WTC11 (cell line): ENCODE measurements at regions not wholly inside any gene's neighbourhood (a gene's known extent, or its start where the extent isn't known, plus 50 kb on each side); places are given as distances from the start of the nearest gene placed in this dataset.
A peak's percentile ranks its signal among the peaks of the same experiment; 100 is the strongest.

Experiments
- ATAC-seq: fragments of 200-7000 bp; cut with Tn5 transposase; 2 replicates; pipeline ENCODE4 v1.10.0; 2021; ENCODE audit warnings: mild to moderate bottlenecking, moderate library complexity
- CTCF ChIA-PET: fragments of 300-600 bp; sonication (Branson Sonifier 250); formaldehyde crosslinking; loops from one replicate; lab custom pipeline; 2021; ENCODE audit warnings: antibody characterized with exemption; lab: Charles Lee
- POLR2A ChIA-PET: fragments of 350-600 bp; sonication (Branson Sonifier 250); formaldehyde crosslinking; loops from one replicate; lab custom pipeline; 2021; ENCODE audit warnings: antibody characterized with exemption; lab: Charles Lee
- DNase-seq: peaks from one replicate; pipeline ENCODE4 v3.0.0; 2021; ENCODE audit warnings: low spot score
- H3K27ac Mint-ChIP-seq: 2 replicates; pipeline ENCODE4 v1.8.0; 2021; ENCODE audit warnings: mixed read lengths
- H3K27me3 Mint-ChIP-seq: 2 replicates; pipeline ENCODE4 v1.8.0; 2021; ENCODE audit warnings: low read depth, mild to moderate bottlenecking, moderate library complexity, mixed read lengths
- H3K36me3 Mint-ChIP-seq: 2 replicates; pipeline ENCODE4 v1.8.0; 2021; ENCODE audit warnings: mixed read lengths
- H3K4me1 Mint-ChIP-seq: 2 replicates; pipeline ENCODE4 v1.8.0; 2022; ENCODE audit warnings: mixed read lengths
- H3K4me3 Mint-ChIP-seq: 2 replicates; pipeline ENCODE4 v1.8.0; 2021; ENCODE audit warnings: mild to moderate bottlenecking, moderate library complexity, mixed read lengths
- H3K9me3 Mint-ChIP-seq: 2 replicates; pipeline ENCODE4 v1.8.0; 2021; ENCODE audit warnings: mixed read lengths
- CREB1 ChIP-seq: sonication (generic); formaldehyde crosslinking; IDR thresholded peaks from 2 replicates; pipeline ENCODE4 v1.8.0; 2023; ENCODE audit warnings: mild to moderate bottlenecking, missing genetic modification reagents
- ELF4 ChIP-seq: sonication (generic); formaldehyde crosslinking; IDR thresholded peaks from 2 replicates; pipeline ENCODE4 v1.8.1; 2022; ENCODE audit warnings: low read depth, mild to moderate bottlenecking, moderate library complexity, missing genetic modification reagents
- FOXK1 ChIP-seq: sonication (generic); formaldehyde crosslinking; IDR thresholded peaks from 2 replicates; pipeline ENCODE4 v1.8.0; 2022; ENCODE audit warnings: mild to moderate bottlenecking, moderate library complexity, missing genetic modification reagents
- FOXP1 ChIP-seq: sonication (generic); formaldehyde crosslinking; IDR thresholded peaks from 2 replicates; pipeline ENCODE4 v1.8.0; 2022; ENCODE audit warnings: missing genetic modification reagents, mild to moderate bottlenecking, moderate library complexity, borderline replicate concordance
- NFYB ChIP-seq: sonication (generic); formaldehyde crosslinking; conservative IDR thresholded peaks from 2 replicates; pipeline ENCODE4 v1.8.0; 2022; ENCODE audit warnings: low read depth, missing genetic modification reagents
- RELA ChIP-seq: sonication (generic); formaldehyde crosslinking; IDR thresholded peaks from 2 replicates; pipeline ENCODE4 v1.8.1; 2022; ENCODE audit warnings: missing genetic modification reagents, mild to moderate bottlenecking, borderline replicate concordance
- SMAD3 ChIP-seq: sonication (generic); formaldehyde crosslinking; IDR thresholded peaks from 2 replicates; pipeline ENCODE4 v1.8.0; 2022; ENCODE audit warnings: missing genetic modification reagents, mild to moderate bottlenecking, borderline replicate concordance
- SP1 ChIP-seq: sonication (generic); formaldehyde crosslinking; conservative IDR thresholded peaks from 2 replicates; pipeline ENCODE4 v1.8.1; 2022; ENCODE audit warnings: missing genetic modification reagents
- TEAD1 ChIP-seq: sonication (generic); formaldehyde crosslinking; IDR thresholded peaks from 2 replicates; pipeline ENCODE4 v1.8.0; 2022; ENCODE audit warnings: mild to moderate bottlenecking, missing genetic modification reagents
- ZNF317 ChIP-seq: sonication (generic); formaldehyde crosslinking; IDR thresholded peaks from 2 replicates; pipeline ENCODE4 v1.8.1; 2023; ENCODE audit warnings: low read depth, mild to moderate bottlenecking, moderate library complexity, missing genetic modification reagents, borderline replicate concordance
- TF ChIP-seq, protein P1 (sequence below): sonication (generic); formaldehyde crosslinking; IDR thresholded peaks from 2 replicates; pipeline ENCODE4 v1.8.1; 2022; ENCODE audit warnings: low read depth, missing genetic modification reagents, borderline replicate concordance
- TF ChIP-seq, protein P2 (sequence below): sonication (generic); formaldehyde crosslinking; IDR thresholded peaks from 2 replicates; pipeline ENCODE4 v1.8.0; 2023; ENCODE audit warnings: mild to moderate bottlenecking, missing genetic modification reagents
- TF ChIP-seq, protein P3 (sequence below): fragments of 250-450 bp; sonication (Bioruptor Pico); IDR thresholded peaks from 2 replicates; pipeline ENCODE4 v1.9.0; 2021; ENCODE audit warnings: mild to moderate bottlenecking
- TF ChIP-seq, protein P4 (sequence below): sonication (generic); formaldehyde crosslinking; IDR thresholded peaks from 2 replicates; pipeline ENCODE4 v1.8.0; 2023; ENCODE audit warnings: missing genetic modification reagents, mild to moderate bottlenecking, borderline replicate concordance
- TF ChIP-seq, protein P5 (sequence below): fragments of 250-450 bp; sonication (Bioruptor Pico); IDR thresholded peaks from 2 replicates; pipeline ENCODE4 v1.9.0; 2021; ENCODE audit warnings: mild to moderate bottlenecking, borderline replicate concordance

DNA sequence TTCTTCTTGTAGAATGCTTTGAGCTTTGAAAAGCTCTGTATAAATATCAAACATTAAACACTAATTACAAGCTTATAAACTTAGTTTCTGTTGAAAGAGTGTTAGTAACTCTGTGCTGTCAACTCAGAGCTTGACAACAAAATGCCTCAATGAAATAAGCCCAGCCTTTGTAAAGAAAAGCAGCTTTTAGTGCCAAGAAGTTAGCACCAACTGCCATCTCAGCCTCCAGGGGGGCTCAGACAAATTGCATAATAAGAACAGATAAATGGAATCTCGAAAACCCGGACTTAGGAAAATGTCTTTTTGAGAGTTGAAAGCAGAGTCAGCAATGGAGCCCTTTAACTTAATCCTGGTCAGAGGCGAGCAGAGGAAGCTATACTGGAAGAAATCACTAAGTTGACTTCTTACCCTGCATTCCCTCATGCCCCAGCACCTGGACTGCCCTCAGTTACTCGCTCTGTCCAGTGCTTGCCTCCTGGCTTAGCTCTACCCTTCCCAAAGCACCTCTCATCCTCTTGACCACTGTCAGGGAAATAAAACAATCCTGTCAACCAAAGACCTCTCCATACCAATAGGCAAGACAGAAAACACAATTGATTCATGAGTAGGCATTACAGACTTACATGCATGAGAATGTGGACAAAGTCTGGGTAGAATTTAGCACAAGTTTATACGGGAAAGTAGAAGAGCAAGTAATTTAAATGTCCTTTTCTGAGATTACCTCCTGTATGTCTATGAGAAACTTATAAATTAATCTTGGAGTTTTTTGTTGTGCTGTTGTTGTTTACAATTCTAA, 352.7 kb downstream of the ZNF608 start (continued):
- TF ChIP-seq, protein P1, sequence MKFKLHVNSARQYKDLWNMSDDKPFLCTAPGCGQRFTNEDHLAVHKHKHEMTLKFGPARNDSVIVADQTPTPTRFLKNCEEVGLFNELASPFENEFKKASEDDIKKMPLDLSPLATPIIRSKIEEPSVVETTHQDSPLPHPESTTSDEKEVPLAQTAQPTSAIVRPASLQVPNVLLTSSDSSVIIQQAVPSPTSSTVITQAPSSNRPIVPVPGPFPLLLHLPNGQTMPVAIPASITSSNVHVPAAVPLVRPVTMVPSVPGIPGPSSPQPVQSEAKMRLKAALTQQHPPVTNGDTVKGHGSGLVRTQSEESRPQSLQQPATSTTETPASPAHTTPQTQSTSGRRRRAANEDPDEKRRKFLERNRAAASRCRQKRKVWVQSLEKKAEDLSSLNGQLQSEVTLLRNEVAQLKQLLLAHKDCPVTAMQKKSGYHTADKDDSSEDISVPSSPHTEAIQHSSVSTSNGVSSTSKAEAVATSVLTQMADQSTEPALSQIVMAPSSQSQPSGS (CRISPR knock-in tag), result no peak
- no peak for TF ChIP-seq NFYB
- no peak for TF ChIP-seq FOXK1 (CRISPR knock-in tag)
- no peak for TF ChIP-seq TEAD1 (CRISPR knock-in tag)
- TF ChIP-seq ELF4 (CRISPR knock-in tag), result no peak
- no peak for TF ChIP-seq RELA
- TF ChIP-seq, protein P2, sequence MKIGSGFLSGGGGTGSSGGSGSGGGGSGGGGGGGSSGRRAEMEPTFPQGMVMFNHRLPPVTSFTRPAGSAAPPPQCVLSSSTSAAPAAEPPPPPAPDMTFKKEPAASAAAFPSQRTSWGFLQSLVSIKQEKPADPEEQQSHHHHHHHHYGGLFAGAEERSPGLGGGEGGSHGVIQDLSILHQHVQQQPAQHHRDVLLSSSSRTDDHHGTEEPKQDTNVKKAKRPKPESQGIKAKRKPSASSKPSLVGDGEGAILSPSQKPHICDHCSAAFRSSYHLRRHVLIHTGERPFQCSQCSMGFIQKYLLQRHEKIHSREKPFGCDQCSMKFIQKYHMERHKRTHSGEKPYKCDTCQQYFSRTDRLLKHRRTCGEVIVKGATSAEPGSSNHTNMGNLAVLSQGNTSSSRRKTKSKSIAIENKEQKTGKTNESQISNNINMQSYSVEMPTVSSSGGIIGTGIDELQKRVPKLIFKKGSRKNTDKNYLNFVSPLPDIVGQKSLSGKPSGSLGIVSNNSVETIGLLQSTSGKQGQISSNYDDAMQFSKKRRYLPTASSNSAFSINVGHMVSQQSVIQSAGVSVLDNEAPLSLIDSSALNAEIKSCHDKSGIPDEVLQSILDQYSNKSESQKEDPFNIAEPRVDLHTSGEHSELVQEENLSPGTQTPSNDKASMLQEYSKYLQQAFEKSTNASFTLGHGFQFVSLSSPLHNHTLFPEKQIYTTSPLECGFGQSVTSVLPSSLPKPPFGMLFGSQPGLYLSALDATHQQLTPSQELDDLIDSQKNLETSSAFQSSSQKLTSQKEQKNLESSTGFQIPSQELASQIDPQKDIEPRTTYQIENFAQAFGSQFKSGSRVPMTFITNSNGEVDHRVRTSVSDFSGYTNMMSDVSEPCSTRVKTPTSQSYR, result no peak
- TF ChIP-seq, protein P3, sequence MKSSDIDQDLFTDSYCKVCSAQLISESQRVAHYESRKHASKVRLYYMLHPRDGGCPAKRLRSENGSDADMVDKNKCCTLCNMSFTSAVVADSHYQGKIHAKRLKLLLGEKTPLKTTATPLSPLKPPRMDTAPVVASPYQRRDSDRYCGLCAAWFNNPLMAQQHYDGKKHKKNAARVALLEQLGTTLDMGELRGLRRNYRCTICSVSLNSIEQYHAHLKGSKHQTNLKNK (CRISPR knock-in tag), result no peak
- TF ChIP-seq FOXP1, result no peak
- TF ChIP-seq SMAD3 (CRISPR knock-in tag), result no peak
- TF ChIP-seq CREB1 (CRISPR knock-in tag), result no peak

DNA sequence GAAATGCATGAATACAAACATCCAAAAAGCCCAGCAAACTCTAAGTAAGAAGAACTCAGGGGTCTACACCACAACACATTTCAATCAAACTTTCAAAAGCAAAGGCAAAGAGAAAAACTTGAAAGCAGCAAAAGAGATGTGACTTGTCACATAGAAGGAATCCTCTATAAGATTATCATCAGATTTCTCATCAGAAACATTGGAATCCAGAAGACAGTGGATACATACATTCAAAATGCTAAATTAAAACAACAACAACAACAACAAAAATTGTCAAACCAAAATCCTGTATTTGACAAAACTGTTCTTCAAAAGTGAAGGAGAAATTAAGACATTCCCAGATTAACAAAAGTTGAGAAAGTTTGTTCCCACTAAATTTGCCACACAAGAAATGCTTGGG, 362.7 kb downstream of the ZNF608 start:
- ATAC-seq (no peak), DNase-seq (no peak)
- Mint-ChIP-seq H3K27me3 (no peaks in the 10 kb centered on the region; the same call in 1 of the 2 replicates), H3K27ac (no peak overlapping the region), H3K9me3 (peaks cover 73% of the 10 kb centered on the region), H3K4me3 (no peak overlapping the region), H3K4me1 (peaks cover 4% of the 10 kb centered on the region), H3K36me3 (peaks cover 71% of the 10 kb centered on the region)
- CTCF ChIA-PET, result no interaction called here
- TF ChIP-seq SP1 (CRISPR knock-in tag) (no peak), ZNF317 (CRISPR knock-in tag) (peak; percentile 94)
- TF ChIP-seq, all 79 proteins: peak for 1
- POLR2A ChIA-PET, result no interaction called here

DNA sequence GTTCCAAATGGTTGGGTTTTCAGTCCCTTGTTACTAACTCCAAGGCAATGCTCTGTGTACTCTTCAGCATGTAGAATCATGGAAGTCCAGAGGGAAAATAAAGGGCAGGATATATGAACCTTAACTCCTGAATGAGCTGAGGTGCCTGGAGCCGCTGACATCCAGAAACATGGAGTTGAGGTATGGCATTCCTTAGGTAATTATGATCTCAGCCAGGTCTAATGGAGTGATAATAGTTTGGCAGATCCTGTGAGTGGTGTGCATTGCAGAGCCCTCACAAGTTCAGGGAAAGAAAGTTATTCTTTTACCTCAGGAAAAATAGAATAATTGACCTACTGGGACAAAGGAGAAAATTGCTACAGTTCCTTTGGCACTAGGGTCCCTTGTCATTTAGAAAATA, 369.1 kb downstream of the ZNF608 start:
- Mint-ChIP-seq H3K27me3 (no peaks in the 10 kb centered on the region; the same call in 1 of the 2 replicates), H3K36me3 (peaks cover 20% of the 10 kb centered on the region), H3K27ac (no peak overlapping the region), H3K9me3 (peaks cover 21% of the 10 kb centered on the region), H3K4me1 (peaks cover 4% of the 10 kb centered on the region), H3K4me3 (no peak overlapping the region)
- TF ChIP-seq FOXK1 (CRISPR knock-in tag), result no peak
- DNase-seq (no peak), ATAC-seq (no peak)
- POLR2A ChIA-PET, result no interaction called here
- CTCF ChIA-PET, result no interaction called here

DNA sequence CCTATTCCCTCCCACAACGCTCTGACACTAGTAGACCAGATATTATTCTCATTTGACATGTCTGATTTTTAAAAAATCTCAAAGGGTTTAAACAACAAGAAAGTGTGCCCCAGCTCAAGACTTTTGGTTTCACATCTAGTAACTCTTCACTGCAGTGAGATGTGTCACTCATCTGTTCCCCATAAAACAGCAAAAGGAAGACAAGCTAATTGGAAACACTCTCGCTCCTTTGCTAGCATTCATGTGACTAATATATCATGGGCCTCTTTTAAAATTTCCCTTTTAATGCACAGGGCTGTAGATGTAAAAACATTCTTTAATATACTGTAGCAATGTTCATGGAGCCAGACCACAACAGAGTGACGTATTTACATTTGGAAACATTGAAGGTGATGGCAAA, 372.6 kb downstream of the ZNF608 start:
- Mint-ChIP-seq H3K27me3 (no peaks in the 10 kb centered on the region; the same call in 1 of the 2 replicates), H3K36me3 (peaks cover 8% of the 10 kb centered on the region; the same call in 1 of the 2 replicates), H3K4me1 (no peaks in the 10 kb centered on the region; the same call in none of the 2 replicates), H3K27ac (no peak overlapping the region), H3K9me3 (peaks cover 21% of the 10 kb centered on the region), H3K4me3 (no peak overlapping the region)
- DNase-seq (no peak), ATAC-seq (no peak)
- POLR2A ChIA-PET, result no interaction called here
- CTCF ChIA-PET, result no interaction called here
- TF ChIP-seq, protein P4, sequence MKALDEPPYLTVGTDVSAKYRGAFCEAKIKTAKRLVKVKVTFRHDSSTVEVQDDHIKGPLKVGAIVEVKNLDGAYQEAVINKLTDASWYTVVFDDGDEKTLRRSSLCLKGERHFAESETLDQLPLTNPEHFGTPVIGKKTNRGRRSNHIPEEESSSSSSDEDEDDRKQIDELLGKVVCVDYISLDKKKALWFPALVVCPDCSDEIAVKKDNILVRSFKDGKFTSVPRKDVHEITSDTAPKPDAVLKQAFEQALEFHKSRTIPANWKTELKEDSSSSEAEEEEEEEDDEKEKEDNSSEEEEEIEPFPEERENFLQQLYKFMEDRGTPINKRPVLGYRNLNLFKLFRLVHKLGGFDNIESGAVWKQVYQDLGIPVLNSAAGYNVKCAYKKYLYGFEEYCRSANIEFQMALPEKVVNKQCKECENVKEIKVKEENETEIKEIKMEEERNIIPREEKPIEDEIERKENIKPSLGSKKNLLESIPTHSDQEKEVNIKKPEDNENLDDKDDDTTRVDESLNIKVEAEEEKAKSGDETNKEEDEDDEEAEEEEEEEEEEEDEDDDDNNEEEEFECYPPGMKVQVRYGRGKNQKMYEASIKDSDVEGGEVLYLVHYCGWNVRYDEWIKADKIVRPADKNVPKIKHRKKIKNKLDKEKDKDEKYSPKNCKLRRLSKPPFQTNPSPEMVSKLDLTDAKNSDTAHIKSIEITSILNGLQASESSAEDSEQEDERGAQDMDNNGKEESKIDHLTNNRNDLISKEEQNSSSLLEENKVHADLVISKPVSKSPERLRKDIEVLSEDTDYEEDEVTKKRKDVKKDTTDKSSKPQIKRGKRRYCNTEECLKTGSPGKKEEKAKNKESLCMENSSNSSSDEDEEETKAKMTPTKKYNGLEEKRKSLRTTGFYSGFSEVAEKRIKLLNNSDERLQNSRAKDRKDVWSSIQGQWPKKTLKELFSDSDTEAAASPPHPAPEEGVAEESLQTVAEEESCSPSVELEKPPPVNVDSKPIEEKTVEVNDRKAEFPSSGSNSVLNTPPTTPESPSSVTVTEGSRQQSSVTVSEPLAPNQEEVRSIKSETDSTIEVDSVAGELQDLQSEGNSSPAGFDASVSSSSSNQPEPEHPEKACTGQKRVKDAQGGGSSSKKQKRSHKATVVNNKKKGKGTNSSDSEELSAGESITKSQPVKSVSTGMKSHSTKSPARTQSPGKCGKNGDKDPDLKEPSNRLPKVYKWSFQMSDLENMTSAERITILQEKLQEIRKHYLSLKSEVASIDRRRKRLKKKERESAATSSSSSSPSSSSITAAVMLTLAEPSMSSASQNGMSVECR (CRISPR knock-in tag), result no peak
- TF ChIP-seq, protein P5, sequence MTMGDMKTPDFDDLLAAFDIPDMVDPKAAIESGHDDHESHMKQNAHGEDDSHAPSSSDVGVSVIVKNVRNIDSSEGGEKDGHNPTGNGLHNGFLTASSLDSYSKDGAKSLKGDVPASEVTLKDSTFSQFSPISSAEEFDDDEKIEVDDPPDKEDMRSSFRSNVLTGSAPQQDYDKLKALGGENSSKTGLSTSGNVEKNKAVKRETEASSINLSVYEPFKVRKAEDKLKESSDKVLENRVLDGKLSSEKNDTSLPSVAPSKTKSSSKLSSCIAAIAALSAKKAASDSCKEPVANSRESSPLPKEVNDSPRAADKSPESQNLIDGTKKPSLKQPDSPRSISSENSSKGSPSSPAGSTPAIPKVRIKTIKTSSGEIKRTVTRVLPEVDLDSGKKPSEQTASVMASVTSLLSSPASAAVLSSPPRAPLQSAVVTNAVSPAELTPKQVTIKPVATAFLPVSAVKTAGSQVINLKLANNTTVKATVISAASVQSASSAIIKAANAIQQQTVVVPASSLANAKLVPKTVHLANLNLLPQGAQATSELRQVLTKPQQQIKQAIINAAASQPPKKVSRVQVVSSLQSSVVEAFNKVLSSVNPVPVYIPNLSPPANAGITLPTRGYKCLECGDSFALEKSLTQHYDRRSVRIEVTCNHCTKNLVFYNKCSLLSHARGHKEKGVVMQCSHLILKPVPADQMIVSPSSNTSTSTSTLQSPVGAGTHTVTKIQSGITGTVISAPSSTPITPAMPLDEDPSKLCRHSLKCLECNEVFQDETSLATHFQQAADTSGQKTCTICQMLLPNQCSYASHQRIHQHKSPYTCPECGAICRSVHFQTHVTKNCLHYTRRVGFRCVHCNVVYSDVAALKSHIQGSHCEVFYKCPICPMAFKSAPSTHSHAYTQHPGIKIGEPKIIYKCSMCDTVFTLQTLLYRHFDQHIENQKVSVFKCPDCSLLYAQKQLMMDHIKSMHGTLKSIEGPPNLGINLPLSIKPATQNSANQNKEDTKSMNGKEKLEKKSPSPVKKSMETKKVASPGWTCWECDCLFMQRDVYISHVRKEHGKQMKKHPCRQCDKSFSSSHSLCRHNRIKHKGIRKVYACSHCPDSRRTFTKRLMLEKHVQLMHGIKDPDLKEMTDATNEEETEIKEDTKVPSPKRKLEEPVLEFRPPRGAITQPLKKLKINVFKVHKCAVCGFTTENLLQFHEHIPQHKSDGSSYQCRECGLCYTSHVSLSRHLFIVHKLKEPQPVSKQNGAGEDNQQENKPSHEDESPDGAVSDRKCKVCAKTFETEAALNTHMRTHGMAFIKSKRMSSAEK (CRISPR knock-in tag), result no peak
